ENCODE measurements at regions not wholly inside any gene's neighbourhood (a gene's known extent, or its start where the extent isn't known, plus 50 kb on each side); places are given as distances from the start of the nearest gene placed in this dataset.

DNA sequence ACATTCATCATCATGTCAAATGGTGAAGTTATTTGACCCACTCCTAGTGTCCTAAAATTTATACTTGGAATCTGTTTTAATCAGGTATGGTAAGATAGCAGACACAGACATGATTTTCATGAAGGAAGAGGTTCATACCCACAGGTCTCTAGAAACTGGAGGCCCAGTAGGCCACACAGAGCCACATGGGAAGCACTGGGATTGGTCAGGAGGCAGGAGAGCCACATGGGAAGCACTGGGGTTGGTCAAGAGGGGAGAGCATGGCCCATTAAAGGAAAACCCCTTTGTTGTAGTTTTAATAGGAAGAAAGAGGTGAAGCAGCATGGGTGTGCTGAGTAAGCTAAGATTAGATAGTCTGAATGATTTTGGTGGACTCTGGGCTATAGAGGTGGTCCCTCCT, 356.9 kb downstream of the MFSD1 start:
- DNase-seq (ENCODE audit: low spot score) (no peak), ATAC-seq (no peak)
- peaks cover 3% of the 10 kb centered on the region; the same call in 1 of the 3 replicates for H3K9me3 Mint-ChIP-seq
- no peaks in the 10 kb centered on the region for H3K79me2 ChIP-seq (replicated peaks; ENCODE audit: insufficient read depth)
- H3K4me2 ChIP-seq = no peak overlapping the region
- H3K36me3 Mint-ChIP-seq (ENCODE audit: low read depth) = no peaks in the 10 kb centered on the region
- no peaks in the 10 kb centered on the region for H3K27me3 ChIP-seq (ENCODE audit: insufficient read depth)
- H3K27ac ChIP-seq (ENCODE audit: low read depth) = no peak overlapping the region
- H3K4me1 ChIP-seq (ENCODE audit: insufficient read depth) = no peaks in the 10 kb centered on the region
- H3K36me3 ChIP-seq (ENCODE audit: insufficient read depth) = no peaks in the 10 kb centered on the region
- no peak overlapping the region for H3K4me3 ChIP-seq
- TF ChIP-seq, protein P1, sequence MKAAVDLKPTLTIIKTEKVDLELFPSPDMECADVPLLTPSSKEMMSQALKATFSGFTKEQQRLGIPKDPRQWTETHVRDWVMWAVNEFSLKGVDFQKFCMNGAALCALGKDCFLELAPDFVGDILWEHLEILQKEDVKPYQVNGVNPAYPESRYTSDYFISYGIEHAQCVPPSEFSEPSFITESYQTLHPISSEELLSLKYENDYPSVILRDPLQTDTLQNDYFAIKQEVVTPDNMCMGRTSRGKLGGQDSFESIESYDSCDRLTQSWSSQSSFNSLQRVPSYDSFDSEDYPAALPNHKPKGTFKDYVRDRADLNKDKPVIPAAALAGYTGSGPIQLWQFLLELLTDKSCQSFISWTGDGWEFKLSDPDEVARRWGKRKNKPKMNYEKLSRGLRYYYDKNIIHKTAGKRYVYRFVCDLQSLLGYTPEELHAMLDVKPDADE (IDR thresholded peaks at IDR 0.05) = no peak
- TF ChIP-seq CREB1 (CRISPR knock-in tag; IDR thresholded peaks at IDR 0.05; ENCODE audit: low read depth) = no peak
- TF ChIP-seq JUNB (IDR thresholded peaks at IDR 0.05; ENCODE audit: unreplicated experiment) = no peak
- TF ChIP-seq, protein P2, sequence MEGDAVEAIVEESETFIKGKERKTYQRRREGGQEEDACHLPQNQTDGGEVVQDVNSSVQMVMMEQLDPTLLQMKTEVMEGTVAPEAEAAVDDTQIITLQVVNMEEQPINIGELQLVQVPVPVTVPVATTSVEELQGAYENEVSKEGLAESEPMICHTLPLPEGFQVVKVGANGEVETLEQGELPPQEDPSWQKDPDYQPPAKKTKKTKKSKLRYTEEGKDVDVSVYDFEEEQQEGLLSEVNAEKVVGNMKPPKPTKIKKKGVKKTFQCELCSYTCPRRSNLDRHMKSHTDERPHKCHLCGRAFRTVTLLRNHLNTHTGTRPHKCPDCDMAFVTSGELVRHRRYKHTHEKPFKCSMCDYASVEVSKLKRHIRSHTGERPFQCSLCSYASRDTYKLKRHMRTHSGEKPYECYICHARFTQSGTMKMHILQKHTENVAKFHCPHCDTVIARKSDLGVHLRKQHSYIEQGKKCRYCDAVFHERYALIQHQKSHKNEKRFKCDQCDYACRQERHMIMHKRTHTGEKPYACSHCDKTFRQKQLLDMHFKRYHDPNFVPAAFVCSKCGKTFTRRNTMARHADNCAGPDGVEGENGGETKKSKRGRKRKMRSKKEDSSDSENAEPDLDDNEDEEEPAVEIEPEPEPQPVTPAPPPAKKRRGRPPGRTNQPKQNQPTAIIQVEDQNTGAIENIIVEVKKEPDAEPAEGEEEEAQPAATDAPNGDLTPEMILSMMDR (conservative IDR thresholded peaks at IDR 0.05; ENCODE audit: low read depth in 2 of 2) = no peak
- no peak for TF ChIP-seq EZH2phosphoT487 (IDR thresholded peaks at IDR 0.05; ENCODE audit: unreplicated experiment)
- TF ChIP-seq, protein P3, sequence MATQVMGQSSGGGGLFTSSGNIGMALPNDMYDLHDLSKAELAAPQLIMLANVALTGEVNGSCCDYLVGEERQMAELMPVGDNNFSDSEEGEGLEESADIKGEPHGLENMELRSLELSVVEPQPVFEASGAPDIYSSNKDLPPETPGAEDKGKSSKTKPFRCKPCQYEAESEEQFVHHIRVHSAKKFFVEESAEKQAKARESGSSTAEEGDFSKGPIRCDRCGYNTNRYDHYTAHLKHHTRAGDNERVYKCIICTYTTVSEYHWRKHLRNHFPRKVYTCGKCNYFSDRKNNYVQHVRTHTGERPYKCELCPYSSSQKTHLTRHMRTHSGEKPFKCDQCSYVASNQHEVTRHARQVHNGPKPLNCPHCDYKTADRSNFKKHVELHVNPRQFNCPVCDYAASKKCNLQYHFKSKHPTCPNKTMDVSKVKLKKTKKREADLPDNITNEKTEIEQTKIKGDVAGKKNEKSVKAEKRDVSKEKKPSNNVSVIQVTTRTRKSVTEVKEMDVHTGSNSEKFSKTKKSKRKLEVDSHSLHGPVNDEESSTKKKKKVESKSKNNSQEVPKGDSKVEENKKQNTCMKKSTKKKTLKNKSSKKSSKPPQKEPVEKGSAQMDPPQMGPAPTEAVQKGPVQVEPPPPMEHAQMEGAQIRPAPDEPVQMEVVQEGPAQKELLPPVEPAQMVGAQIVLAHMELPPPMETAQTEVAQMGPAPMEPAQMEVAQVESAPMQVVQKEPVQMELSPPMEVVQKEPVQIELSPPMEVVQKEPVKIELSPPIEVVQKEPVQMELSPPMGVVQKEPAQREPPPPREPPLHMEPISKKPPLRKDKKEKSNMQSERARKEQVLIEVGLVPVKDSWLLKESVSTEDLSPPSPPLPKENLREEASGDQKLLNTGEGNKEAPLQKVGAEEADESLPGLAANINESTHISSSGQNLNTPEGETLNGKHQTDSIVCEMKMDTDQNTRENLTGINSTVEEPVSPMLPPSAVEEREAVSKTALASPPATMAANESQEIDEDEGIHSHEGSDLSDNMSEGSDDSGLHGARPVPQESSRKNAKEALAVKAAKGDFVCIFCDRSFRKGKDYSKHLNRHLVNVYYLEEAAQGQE (IDR thresholded peaks at IDR 0.05; ENCODE audit: unreplicated experiment) = no peak
- TF ChIP-seq EZH2 (IDR thresholded peaks at IDR 0.05; ENCODE audit: low read depth, unreplicated experiment) = no peak
- TF ChIP-seq, protein P4, sequence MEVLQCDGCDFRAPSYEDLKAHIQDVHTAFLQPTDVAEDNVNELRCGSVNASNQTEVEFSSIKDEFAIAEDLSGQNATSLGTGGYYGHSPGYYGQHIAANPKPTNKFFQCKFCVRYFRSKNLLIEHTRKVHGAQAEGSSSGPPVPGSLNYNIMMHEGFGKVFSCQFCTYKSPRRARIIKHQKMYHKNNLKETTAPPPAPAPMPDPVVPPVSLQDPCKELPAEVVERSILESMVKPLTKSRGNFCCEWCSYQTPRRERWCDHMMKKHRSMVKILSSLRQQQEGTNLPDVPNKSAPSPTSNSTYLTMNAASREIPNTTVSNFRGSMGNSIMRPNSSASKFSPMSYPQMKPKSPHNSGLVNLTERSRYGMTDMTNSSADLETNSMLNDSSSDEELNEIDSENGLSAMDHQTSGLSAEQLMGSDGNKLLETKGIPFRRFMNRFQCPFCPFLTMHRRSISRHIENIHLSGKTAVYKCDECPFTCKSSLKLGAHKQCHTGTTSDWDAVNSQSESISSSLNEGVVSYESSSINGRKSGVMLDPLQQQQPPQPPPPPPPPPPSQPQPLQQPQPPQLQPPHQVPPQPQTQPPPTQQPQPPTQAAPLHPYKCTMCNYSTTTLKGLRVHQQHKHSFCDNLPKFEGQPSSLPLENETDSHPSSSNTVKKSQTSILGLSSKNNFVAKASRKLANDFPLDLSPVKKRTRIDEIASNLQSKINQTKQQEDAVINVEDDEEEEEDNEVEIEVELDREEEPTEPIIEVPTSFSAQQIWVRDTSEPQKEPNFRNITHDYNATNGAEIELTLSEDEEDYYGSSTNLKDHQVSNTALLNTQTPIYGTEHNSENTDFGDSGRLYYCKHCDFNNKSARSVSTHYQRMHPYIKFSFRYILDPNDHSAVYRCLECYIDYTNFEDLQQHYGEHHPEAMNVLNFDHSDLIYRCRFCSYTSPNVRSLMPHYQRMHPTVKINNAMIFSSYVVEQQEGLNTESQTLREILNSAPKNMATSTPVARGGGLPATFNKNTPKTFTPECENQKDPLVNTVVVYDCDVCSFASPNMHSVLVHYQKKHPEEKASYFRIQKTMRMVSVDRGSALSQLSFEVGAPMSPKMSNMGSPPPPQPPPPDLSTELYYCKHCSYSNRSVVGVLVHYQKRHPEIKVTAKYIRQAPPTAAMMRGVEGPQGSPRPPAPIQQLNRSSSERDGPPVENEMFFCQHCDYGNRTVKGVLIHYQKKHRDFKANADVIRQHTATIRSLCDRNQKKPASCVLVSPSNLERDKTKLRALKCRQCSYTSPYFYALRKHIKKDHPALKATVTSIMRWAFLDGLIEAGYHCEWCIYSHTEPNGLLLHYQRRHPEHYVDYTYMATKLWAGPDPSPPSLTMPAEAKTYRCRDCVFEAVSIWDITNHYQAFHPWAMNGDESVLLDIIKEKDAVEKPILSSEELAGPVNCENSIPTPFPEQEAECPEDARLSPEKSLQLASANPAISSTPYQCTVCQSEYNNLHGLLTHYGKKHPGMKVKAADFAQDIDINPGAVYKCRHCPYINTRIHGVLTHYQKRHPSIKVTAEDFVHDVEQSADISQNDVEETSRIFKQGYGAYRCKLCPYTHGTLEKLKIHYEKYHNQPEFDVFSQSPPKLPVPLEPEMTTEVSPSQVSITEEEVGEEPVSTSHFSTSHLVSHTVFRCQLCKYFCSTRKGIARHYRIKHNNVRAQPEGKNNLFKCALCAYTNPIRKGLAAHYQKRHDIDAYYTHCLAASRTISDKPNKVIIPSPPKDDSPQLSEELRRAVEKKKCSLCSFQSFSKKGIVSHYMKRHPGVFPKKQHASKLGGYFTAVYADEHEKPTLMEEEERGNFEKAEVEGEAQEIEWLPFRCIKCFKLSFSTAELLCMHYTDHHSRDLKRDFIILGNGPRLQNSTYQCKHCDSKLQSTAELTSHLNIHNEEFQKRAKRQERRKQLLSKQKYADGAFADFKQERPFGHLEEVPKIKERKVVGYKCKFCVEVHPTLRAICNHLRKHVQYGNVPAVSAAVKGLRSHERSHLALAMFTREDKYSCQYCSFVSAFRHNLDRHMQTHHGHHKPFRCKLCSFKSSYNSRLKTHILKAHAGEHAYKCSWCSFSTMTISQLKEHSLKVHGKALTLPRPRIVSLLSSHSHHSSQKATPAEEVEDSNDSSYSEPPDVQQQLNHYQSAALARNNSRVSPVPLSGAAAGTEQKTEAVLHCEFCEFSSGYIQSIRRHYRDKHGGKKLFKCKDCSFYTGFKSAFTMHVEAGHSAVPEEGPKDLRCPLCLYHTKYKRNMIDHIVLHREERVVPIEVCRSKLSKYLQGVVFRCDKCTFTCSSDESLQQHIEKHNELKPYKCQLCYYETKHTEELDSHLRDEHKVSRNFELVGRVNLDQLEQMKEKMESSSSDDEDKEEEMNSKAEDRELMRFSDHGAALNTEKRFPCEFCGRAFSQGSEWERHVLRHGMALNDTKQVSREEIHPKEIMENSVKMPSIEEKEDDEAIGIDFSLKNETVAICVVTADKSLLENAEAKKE (CRISPR knock-in tag; IDR thresholded peaks at IDR 0.05) = no peak
- no peak for TF ChIP-seq ZNF331 (CRISPR knock-in tag; IDR thresholded peaks at IDR 0.05; ENCODE audit: low read depth)
- no peak for TF ChIP-seq POLR2AphosphoS5 (IDR thresholded peaks at IDR 0.05; ENCODE audit: low read depth)
- no peaks in the 10 kb centered on the region for H4K20me1 ChIP-seq (replicated peaks; ENCODE audit: insufficient read depth)
- no peaks in the 10 kb centered on the region for H3F3A ChIP-seq (replicated peaks; ENCODE audit: low read depth)
- peaks cover 4% of the 10 kb centered on the region; the same call in 1 of the 3 replicates for H3K4me1 Mint-ChIP-seq
- no peak overlapping the region for H2AFZ ChIP-seq
- H3K9me2 ChIP-seq (ENCODE audit: insufficient read depth) = 0 out of 2 replicates have a peak, but pooled peaks cover 6% of the 10 kb centered on the region
- H3K27me3 Mint-ChIP-seq (ENCODE audit: insufficient read depth, low read depth, poor library complexity) = no peaks in the 10 kb centered on the region
- no peak overlapping the region for H3K4me3 Mint-ChIP-seq
- H3K27ac Mint-ChIP-seq = no peak overlapping the region
